ENCODE measurements at regions not wholly inside any gene's neighbourhood (a gene's known extent, or its start where the extent isn't known, plus 50 kb on each side); places are given as distances from the start of the nearest gene placed in this dataset.

DNA sequence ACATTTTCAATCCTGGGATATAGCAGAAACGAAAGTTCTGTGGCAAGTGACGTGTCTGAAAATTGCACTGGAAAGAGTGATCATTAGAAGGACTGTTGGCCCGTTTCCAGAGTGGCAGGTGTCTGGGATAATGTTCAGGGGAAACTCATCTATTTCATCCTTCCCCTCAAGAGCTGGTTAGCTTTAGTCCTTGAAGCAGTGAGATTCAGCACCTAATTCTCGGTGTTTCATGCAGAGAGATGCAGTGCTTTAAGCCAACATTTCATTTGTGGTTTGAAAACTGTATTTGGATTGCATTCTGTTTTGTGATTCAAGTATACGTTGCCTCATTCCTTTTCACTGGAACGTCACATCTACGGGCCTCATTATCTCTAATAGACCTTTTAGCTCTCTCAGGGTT lies 205.0 kb upstream of the RAG2 start:
- Histone ChIP-seq H3K4me2 (ENCODE audit: low read depth, low read length) (no peak overlapping the region), H3K27ac (ENCODE audit: extremely low read length, insufficient read depth, low read length) (no peak overlapping the region), H4K20me1 (ENCODE audit: insufficient read depth, low read length) (no peaks in the 10 kb centered on the region), H3K27me3 (ENCODE audit: control insufficient read depth in 1 of 2, insufficient read depth in 2 of 2, low read length in 2 of 2) (peaks cover 0 to 4% of the 10 kb centered on the region in 2 experiments; a peak in 1 of 5 replicates), H3K79me2 (ENCODE audit: insufficient read depth, low read length) (no peaks in the 10 kb centered on the region), H3K36me3 (replicated peaks in 1 of 2; ENCODE audit: control insufficient read depth in 1 of 2, insufficient read depth in 2 of 2, low read length in 2 of 2) (no peaks in the 10 kb centered on the region), H2AFZ (ENCODE audit: low read length) (no peak overlapping the region), H3K9ac (ENCODE audit: insufficient read depth, low read depth, low read length) (no peak overlapping the region), H3K4me1 (ENCODE audit: insufficient read depth, low read length) (no peaks in the 10 kb centered on the region), H3K4me3 (replicated peaks in 1 of 3; ENCODE audit: insufficient read depth in 1 of 3, low read depth in 2 of 3, low read length in 3 of 3) (no peak overlapping the region), H3K9me3 (ENCODE audit: low read length) (no peaks in the 10 kb centered on the region)
- 0% methylated on average over 6 of the region's 7 CpGs for WGBS (ENCODE audit: low lambda C conversion rate)
- in situ Hi-C loops (cut with HindIII; ENCODE audit: extremely low pct_ligation_motif_present, low pct_unique_long_range_greater_than_20kb) (no loop called here), intact Hi-C loops (cut with micrococcal nuclease; ENCODE audit: unreplicated experiment) (no loop called here)
- ATAC-seq (no peak), DNase-seq (ENCODE audit: low spot score) (no peak), FAIRE-seq (no peak)
- no TSS peak for BruUV-seq (replicated peaks)
- CTCF ChIA-PET (ENCODE audit: low intra/inter-chr PET ratio, low total read pairs), result no interaction called here
- POLR2A ChIA-PET, result no interaction called here
- TF ChIP-seq ZNF12 (CRISPR knock-in tag; IDR thresholded peaks at IDR 0.05) (no peak), FLYWCH1 (CRISPR knock-in tag; IDR thresholded peaks at IDR 0.05) (no peak), ZNF562 (CRISPR knock-in tag; IDR thresholded peaks at IDR 0.05; ENCODE audit: borderline replicate concordance) (no peak), ZNF329 (CRISPR knock-in tag; IDR thresholded peaks at IDR 0.05; ENCODE audit: low read depth) (no peak), ZBTB38 (CRISPR knock-in tag; IDR thresholded peaks at IDR 0.05) (no peak), FOXA1 (IDR thresholded peaks at IDR 0.05) (no peak), FOXA1 (CRISPR knock-in tag; IDR thresholded peaks at IDR 0.05) (no peak), ZNF605 (CRISPR knock-in tag; IDR thresholded peaks at IDR 0.05) (no peak), ZNF260 (CRISPR knock-in tag; IDR thresholded peaks at IDR 0.05; ENCODE audit: borderline replicate concordance, low read depth) (no peak), ZNF263 (CRISPR knock-in tag; IDR thresholded peaks at IDR 0.05) (no peak), CBX1 (IDR thresholded peaks at IDR 0.05; ENCODE audit: low read depth) (no peak), GATAD1 (CRISPR knock-in tag; IDR thresholded peaks at IDR 0.05) (no peak), IRF2 (CRISPR knock-in tag; IDR thresholded peaks at IDR 0.05) (no peak)
- TF ChIP-seq, protein P1, sequence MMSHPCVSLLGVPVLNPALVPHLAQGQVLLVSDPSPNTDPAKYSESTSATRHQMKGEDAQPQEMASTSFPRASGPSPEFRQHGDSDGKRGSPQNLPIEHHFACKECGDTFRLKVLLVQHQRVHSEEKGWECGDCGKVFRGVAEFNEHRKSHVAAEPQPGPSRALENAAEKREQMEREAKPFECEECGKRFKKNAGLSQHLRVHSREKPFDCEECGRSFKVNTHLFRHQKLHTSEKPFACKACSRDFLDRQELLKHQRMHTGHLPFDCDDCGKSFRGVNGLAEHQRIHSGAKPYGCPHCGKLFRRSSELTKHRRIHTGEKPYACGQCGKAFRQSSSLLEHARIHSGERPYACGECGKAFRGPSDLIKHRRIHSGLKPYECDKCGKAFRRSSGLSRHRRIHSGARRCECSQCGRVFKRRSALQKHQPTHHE (CRISPR knock-in tag; IDR thresholded peaks at IDR 0.05; ENCODE audit: borderline replicate concordance), result no peak
- TF ChIP-seq, protein P2, sequence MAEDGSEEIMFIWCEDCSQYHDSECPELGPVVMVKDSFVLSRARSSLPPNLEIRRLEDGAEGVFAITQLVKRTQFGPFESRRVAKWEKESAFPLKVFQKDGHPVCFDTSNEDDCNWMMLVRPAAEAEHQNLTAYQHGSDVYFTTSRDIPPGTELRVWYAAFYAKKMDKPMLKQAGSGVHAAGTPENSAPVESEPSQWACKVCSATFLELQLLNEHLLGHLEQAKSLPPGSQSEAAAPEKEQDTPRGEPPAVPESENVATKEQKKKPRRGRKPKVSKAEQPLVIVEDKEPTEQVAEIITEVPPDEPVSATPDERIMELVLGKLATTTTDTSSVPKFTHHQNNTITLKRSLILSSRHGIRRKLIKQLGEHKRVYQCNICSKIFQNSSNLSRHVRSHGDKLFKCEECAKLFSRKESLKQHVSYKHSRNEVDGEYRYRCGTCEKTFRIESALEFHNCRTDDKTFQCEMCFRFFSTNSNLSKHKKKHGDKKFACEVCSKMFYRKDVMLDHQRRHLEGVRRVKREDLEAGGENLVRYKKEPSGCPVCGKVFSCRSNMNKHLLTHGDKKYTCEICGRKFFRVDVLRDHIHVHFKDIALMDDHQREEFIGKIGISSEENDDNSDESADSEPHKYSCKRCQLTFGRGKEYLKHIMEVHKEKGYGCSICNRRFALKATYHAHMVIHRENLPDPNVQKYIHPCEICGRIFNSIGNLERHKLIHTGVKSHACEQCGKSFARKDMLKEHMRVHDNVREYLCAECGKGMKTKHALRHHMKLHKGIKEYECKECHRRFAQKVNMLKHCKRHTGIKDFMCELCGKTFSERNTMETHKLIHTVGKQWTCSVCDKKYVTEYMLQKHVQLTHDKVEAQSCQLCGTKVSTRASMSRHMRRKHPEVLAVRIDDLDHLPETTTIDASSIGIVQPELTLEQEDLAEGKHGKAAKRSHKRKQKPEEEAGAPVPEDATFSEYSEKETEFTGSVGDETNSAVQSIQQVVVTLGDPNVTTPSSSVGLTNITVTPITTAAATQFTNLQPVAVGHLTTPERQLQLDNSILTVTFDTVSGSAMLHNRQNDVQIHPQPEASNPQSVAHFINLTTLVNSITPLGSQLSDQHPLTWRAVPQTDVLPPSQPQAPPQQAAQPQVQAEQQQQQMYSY (CRISPR knock-in tag; IDR thresholded peaks at IDR 0.05), result no peak
- TF ChIP-seq, protein P3, sequence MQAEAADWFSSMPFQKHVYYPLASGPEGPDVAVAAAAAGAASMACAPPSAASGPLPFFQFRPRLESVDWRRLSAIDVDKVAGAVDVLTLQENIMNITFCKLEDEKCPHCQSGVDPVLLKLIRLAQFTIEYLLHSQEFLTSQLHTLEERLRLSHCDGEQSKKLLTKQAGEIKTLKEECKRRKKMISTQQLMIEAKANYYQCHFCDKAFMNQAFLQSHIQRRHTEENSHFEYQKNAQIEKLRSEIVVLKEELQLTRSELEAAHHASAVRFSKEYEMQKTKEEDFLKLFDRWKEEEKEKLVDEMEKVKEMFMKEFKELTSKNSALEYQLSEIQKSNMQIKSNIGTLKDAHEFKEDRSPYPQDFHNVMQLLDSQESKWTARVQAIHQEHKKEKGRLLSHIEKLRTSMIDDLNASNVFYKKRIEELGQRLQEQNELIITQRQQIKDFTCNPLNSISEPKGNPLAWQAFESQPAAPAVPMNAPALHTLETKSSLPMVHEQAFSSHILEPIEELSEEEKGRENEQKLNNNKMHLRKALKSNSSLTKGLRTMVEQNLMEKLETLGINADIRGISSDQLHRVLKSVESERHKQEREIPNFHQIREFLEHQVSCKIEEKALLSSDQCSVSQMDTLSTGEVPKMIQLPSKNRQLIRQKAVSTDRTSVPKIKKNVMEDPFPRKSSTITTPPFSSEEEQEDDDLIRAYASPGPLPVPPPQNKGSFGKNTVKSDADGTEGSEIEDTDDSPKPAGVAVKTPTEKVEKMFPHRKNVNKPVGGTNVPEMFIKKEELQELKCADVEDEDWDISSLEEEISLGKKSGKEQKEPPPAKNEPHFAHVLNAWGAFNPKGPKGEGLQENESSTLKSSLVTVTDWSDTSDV (CRISPR knock-in tag; IDR thresholded peaks at IDR 0.05), result no peak
- TF ChIP-seq, protein P4, sequence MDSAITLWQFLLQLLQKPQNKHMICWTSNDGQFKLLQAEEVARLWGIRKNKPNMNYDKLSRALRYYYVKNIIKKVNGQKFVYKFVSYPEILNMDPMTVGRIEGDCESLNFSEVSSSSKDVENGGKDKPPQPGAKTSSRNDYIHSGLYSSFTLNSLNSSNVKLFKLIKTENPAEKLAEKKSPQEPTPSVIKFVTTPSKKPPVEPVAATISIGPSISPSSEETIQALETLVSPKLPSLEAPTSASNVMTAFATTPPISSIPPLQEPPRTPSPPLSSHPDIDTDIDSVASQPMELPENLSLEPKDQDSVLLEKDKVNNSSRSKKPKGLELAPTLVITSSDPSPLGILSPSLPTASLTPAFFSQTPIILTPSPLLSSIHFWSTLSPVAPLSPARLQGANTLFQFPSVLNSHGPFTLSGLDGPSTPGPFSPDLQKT (CRISPR knock-in tag; IDR thresholded peaks at IDR 0.05; ENCODE audit: borderline replicate concordance), result no peak

Measured in HepG2 (cell line).